Testis (tissue), 2 donors: ENCODE measurements at regions not wholly inside any gene's neighbourhood (a gene's known extent, or its start where the extent isn't known, plus 50 kb on each side); places are given as distances from the start of the nearest gene placed in this dataset.

Experiments used
- POLR2A ChIP-seq: fragments of 450-650 bp; IDR thresholded peaks from one replicate; pipeline ENCODE4 v1.6.1; 2017; ENCODE audit warnings: antibody characterized with exemption, mild to moderate bottlenecking, moderate library complexity
- TF ChIP-seq, protein P1 (sequence below), 3 experiments: fragments of 450-650 bp in 2 of 3; fragments of 200-600 bp in 1 of 3; sonication (generic) in 1 of 3; IDR thresholded peaks; one replicate each; pipeline ENCODE4 v1.5.1; 2016 to 2019; ENCODE audit warnings: antibody characterized with exemption in 3 of 3, mild to moderate bottlenecking in 2 of 3, moderate library complexity in 1 of 3

DNA sequence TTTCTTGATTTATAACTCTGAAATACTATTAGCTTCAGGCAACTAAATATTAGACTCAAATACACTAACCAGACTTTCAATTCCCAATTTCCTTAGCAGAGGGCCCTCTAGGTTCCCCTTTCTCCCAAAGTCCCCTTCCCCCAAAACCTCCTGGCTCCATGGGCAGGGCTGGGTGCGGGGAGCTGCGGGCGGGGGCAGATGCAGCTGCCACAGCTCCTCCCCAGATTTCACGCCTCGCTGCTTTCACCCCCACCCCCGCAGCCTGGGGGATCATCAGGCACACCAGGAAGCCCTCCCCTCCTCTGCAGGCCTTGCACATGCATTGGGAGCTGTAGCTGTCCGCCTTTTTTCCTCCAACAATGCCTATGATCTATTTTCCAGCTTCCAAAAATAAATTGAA lies 82.8 kb upstream of the SPATA31C2 start:
- TF ChIP-seq, protein P1, sequence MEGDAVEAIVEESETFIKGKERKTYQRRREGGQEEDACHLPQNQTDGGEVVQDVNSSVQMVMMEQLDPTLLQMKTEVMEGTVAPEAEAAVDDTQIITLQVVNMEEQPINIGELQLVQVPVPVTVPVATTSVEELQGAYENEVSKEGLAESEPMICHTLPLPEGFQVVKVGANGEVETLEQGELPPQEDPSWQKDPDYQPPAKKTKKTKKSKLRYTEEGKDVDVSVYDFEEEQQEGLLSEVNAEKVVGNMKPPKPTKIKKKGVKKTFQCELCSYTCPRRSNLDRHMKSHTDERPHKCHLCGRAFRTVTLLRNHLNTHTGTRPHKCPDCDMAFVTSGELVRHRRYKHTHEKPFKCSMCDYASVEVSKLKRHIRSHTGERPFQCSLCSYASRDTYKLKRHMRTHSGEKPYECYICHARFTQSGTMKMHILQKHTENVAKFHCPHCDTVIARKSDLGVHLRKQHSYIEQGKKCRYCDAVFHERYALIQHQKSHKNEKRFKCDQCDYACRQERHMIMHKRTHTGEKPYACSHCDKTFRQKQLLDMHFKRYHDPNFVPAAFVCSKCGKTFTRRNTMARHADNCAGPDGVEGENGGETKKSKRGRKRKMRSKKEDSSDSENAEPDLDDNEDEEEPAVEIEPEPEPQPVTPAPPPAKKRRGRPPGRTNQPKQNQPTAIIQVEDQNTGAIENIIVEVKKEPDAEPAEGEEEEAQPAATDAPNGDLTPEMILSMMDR (IDR thresholded peaks at IDR 0.05): no peak
- TF ChIP-seq POLR2A: no peak
